Liver (tissue), 8 donors: ENCODE measurements at regions not wholly inside any gene's neighbourhood (a gene's known extent, or its start where the extent isn't known, plus 50 kb on each side); places are given as distances from the start of the nearest gene placed in this dataset.

Source experiments
- DNase-seq: peaks from one replicate; pipeline ENCODE4 v3.0.0-alpha.2; 2017; ENCODE audit warnings: low spot score
- H3K27ac ChIP-seq, 2 donors: one replicate each; pipeline ENCODE4 v1.7.0; 2013; ENCODE audit warnings: inconsistent platforms in 2 of 2, low read length in 2 of 2, control low read depth in 1 of 2, low read depth in 1 of 2, mild to moderate bottlenecking in 1 of 2
- H3K27me3 ChIP-seq, 4 donors: one replicate each; pipeline versions ENCODE4 v1.6.1 to v1.7.0; 2013; ENCODE audit warnings: low read length in 3 of 4, inconsistent platforms in 1 of 4, mild to moderate bottlenecking in 1 of 4, moderate library complexity in 1 of 4; ENCODE audit not compliant: control insufficient read depth in 4 of 4, insufficient read depth in 4 of 4
- H3K36me3 ChIP-seq, 4 donors: one replicate each; pipeline versions ENCODE4 v1.6.1 to v1.7.0; 2013; ENCODE audit warnings: low read length in 3 of 4, mild to moderate bottlenecking in 3 of 4, low read depth in 1 of 4, moderate library complexity in 1 of 4; ENCODE audit not compliant: control insufficient read depth in 4 of 4, insufficient read depth in 3 of 4
- H3K4me1 ChIP-seq, 4 donors: one replicate each; pipeline versions ENCODE4 v1.6.1 to v1.7.0; 2013; ENCODE audit warnings: low read length in 3 of 4, mild to moderate bottlenecking in 3 of 4, moderate library complexity in 1 of 4; ENCODE audit not compliant: control insufficient read depth in 4 of 4, insufficient read depth in 4 of 4
- H3K4me3 ChIP-seq, 3 donors: one replicate each; pipeline versions ENCODE4 v1.6.1 to v1.7.0; 2013; ENCODE audit warnings: low read length in 3 of 3, control low read depth in 1 of 3, low read depth in 1 of 3, mild to moderate bottlenecking in 1 of 3
- H3K9ac ChIP-seq, 2 donors: one replicate each; pipeline ENCODE4 v1.7.0; 2013; ENCODE audit warnings: low read length in 2 of 2, mild to moderate bottlenecking in 2 of 2, moderate library complexity in 2 of 2, control low read depth in 1 of 2, low read depth in 1 of 2
- H3K9me3 ChIP-seq, 4 donors: one replicate each; pipeline versions ENCODE4 v1.6.1 to v1.7.0; 2013; ENCODE audit warnings: low read length in 3 of 4; ENCODE audit not compliant: control insufficient read depth in 4 of 4
- EGR1 ChIP-seq, 2 donors: IDR thresholded peaks; 2 replicates each; pipeline ENCODE4 v1.6.1; 2016 to 2018; ENCODE audit warnings: antibody characterized with exemption in 2 of 2, low read depth in 2 of 2
- FOXA1 ChIP-seq: IDR thresholded peaks from 2 replicates; pipeline ENCODE4 v1.6.1; 2016; ENCODE audit warnings: antibody characterized with exemption
- GABPA ChIP-seq, 2 donors: IDR thresholded peaks in 1 of 2; conservative IDR thresholded peaks in 1 of 2; 2 replicates each; pipeline ENCODE4 v1.6.1; 2016; ENCODE audit warnings: antibody characterized with exemption in 2 of 2, mild to moderate bottlenecking in 1 of 2, moderate library complexity in 1 of 2
- HNF4A ChIP-seq, 2 donors: conservative IDR thresholded peaks; 2 replicates each; pipeline ENCODE4 v1.6.1; 2016; ENCODE audit warnings: antibody characterized with exemption in 2 of 2, mild to moderate bottlenecking in 2 of 2
- HNF4G ChIP-seq: IDR thresholded peaks from 2 replicates; pipeline ENCODE4 v1.6.1; 2016; ENCODE audit warnings: antibody characterized with exemption
- MAX ChIP-seq: IDR thresholded peaks from 2 replicates; pipeline ENCODE4 v1.6.1; 2016; ENCODE audit warnings: antibody characterized with exemption
- NR2F2 ChIP-seq: IDR thresholded peaks from 2 replicates; pipeline ENCODE4 v1.6.1; 2016; ENCODE audit warnings: antibody characterized with exemption
- RAD21 ChIP-seq, 2 donors: IDR thresholded peaks; 2 replicates each; pipeline ENCODE4 v1.6.1; 2016; ENCODE audit warnings: antibody characterized with exemption in 2 of 2, mild to moderate bottlenecking in 2 of 2
- REST ChIP-seq: IDR thresholded peaks from 2 replicates; pipeline ENCODE4 v1.6.1; 2016; ENCODE audit warnings: antibody characterized with exemption, mild to moderate bottlenecking
- RXRA ChIP-seq, 2 donors: IDR thresholded peaks; 2 replicates each; pipeline ENCODE4 v1.6.1; 2017 to 2018; ENCODE audit warnings: antibody characterized with exemption in 2 of 2, mild to moderate bottlenecking in 1 of 2
- SP1 ChIP-seq: IDR thresholded peaks from 2 replicates; pipeline ENCODE4 v1.6.1; 2018; ENCODE audit warnings: antibody characterized with exemption, mild to moderate bottlenecking
- TAF1 ChIP-seq: conservative IDR thresholded peaks from 2 replicates; pipeline ENCODE4 v1.6.1; 2016; ENCODE audit warnings: antibody characterized with exemption, mild to moderate bottlenecking
- YY1 ChIP-seq: IDR thresholded peaks from 2 replicates; pipeline ENCODE4 v1.6.1; 2016; ENCODE audit warnings: antibody characterized with exemption, mild to moderate bottlenecking
- WGBS: extraction: QIAGEN DNeasy Blood & Tissue Kit; methylation state at CpG from one replicate; pipeline ENCODE4 v1.1.7; 2013; 5-methylcytosine and 5-hydroxymethylcytosine counted together
- TF ChIP-seq, protein P1 (sequence below): fragments of 150-350 bp; IDR thresholded peaks from 2 replicates; pipeline ENCODE4 v1.5.1; 2017; ENCODE audit warnings: improper control_type of control experiment, low read depth, low read length; ENCODE audit not compliant: missing input control
- TF ChIP-seq, protein P2 (sequence below): IDR thresholded peaks from 2 replicates; pipeline ENCODE4 v1.6.1; 2016; ENCODE audit warnings: antibody characterized with exemption
- donor health status: healthy.
- donor health status: healthy.
- donor health status: healthy.
- donor health status: healthy.
- donor health status: healthy.

GRCh38 chr5:23372177-23372576 lies 135.2 kb upstream of the PRDM9 start:
- no peak for DNase-seq
- H3K36me3 ChIP-seq: no peaks in the 10 kb centered on the region
- H3K4me1 ChIP-seq: no peaks in the 10 kb centered on the region
- no peak overlapping the region for H3K9ac ChIP-seq
- H3K27ac ChIP-seq: no peak overlapping the region
- no peaks in the 10 kb centered on the region for H3K27me3 ChIP-seq
- TF ChIP-seq SP1 (no peak), YY1 (no peak), TAF1 (no peak), FOXA1 (no peak), HNF4A (conservative IDR thresholded peaks at IDR 0.05) (no peak), MAX (no peak)
- TF ChIP-seq, protein P1, sequence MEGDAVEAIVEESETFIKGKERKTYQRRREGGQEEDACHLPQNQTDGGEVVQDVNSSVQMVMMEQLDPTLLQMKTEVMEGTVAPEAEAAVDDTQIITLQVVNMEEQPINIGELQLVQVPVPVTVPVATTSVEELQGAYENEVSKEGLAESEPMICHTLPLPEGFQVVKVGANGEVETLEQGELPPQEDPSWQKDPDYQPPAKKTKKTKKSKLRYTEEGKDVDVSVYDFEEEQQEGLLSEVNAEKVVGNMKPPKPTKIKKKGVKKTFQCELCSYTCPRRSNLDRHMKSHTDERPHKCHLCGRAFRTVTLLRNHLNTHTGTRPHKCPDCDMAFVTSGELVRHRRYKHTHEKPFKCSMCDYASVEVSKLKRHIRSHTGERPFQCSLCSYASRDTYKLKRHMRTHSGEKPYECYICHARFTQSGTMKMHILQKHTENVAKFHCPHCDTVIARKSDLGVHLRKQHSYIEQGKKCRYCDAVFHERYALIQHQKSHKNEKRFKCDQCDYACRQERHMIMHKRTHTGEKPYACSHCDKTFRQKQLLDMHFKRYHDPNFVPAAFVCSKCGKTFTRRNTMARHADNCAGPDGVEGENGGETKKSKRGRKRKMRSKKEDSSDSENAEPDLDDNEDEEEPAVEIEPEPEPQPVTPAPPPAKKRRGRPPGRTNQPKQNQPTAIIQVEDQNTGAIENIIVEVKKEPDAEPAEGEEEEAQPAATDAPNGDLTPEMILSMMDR: no peak
- peaks cover 0 to 3% (median 0%) of the 10 kb centered on the region in 4 donors for H3K9me3 ChIP-seq
- H3K4me3 ChIP-seq: no peak overlapping the region

DNA sequence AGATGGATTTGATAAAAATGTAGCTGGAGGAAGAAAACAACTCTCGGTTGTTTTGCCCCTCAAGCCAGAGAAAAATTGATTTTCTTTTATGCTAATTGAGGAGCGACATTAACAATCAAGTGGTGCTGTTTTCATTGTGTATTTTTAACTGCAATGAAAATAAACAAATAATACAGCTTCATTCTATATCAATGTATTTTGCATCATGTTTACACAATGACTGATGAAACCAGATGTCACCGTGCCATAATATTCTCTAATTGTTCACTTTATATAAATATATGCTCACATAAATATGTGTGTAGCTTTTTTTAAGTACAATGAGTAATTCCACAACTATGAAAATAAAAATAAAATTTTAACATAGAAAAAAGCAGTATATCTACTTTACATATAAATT lies 139.0 kb upstream of the PRDM9 start:
- no peak for DNase-seq
- H3K4me3 ChIP-seq: no peak overlapping the region
- no peaks in the 10 kb centered on the region for H3K36me3 ChIP-seq
- H3K9ac ChIP-seq: no peak overlapping the region
- no peaks in the 10 kb centered on the region for H3K4me1 ChIP-seq
- H3K27ac ChIP-seq: no peak overlapping the region
- H3K9me3 ChIP-seq: peaks cover 0 to 2% (median 0%) of the 10 kb centered on the region in 4 donors
- H3K27me3 ChIP-seq: no peaks in the 10 kb centered on the region
- TF ChIP-seq EGR1 (IDR thresholded peaks at IDR 0.05; ENCODE audit: low read depth in 2 of 2) (no peak), YY1 (no peak), NR2F2 (no peak), HNF4G (no peak), RAD21 (IDR thresholded peaks at IDR 0.05) (no peak), RXRA (IDR thresholded peaks at IDR 0.05) (no peak)
- TF ChIP-seq, protein P1: no peak
- TF ChIP-seq, protein P2, sequence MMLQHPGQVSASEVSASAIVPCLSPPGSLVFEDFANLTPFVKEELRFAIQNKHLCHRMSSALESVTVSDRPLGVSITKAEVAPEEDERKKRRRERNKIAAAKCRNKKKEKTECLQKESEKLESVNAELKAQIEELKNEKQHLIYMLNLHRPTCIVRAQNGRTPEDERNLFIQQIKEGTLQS: no peak
- WGBS: 74% methylated on average over 3 of the region's 3 CpGs

GRCh38 chr5:23367874-23368273 lies 139.5 kb upstream of the PRDM9 start:
- Histone ChIP-seq H3K4me3 (no peak overlapping the region), H3K27me3 (no peaks in the 10 kb centered on the region), H3K27ac (no peak overlapping the region), H3K9ac (no peak overlapping the region), H3K4me1 (no peaks in the 10 kb centered on the region), H3K36me3 (no peaks in the 10 kb centered on the region), H3K9me3 (peaks cover 0 to 2% (median 0%) of the 10 kb centered on the region in 4 donors)
- DNase-seq: no peak
- 55% methylated on average over 1 of the region's 1 CpG for WGBS
- TF ChIP-seq RXRA (IDR thresholded peaks at IDR 0.05): no peak
- TF ChIP-seq YY1: no peak
- TF ChIP-seq REST: no peak
- no peak for TF ChIP-seq HNF4G
- no peak for TF ChIP-seq FOXA1
- TF ChIP-seq HNF4A (conservative IDR thresholded peaks at IDR 0.05): no peak
- TF ChIP-seq, protein P2: no peak
- TF ChIP-seq TAF1: no peak
- TF ChIP-seq GABPA (IDR thresholded peaks at IDR 0.05 in 1 of 2, conservative IDR thresholded peaks at IDR 0.05 in 1 of 2): no peak
- TF ChIP-seq SP1: no peak
- TF ChIP-seq RAD21 (IDR thresholded peaks at IDR 0.05): no peak
- TF ChIP-seq, protein P1: no peak
- TF ChIP-seq MAX: no peak
